Stromal cell of bone marrow (primary cell): ENCODE measurements at regions not wholly inside any gene's neighbourhood (a gene's known extent, or its start where the extent isn't known, plus 50 kb on each side); places are given as distances from the start of the nearest gene placed in this dataset.

ENCODE experiments used
- DNase-seq: peaks from one replicate; pipeline ENCODE4 v3.0.0-alpha.2; 2012; ENCODE audit warnings: low read depth

GRCh38 chr11:129590753-129591475 is 215.3 kb downstream of the BARX2 start:
- DNase-seq: no peak

- DNase-seq: no peak
Observed at GRCh38 chr11:129591527-129591926, 215.9 kb downstream of the BARX2 start.

- DNase-seq: no peak
Observed at GRCh38 chr11:129592191-129592590, 216.5 kb downstream of the BARX2 start.

- no peak for DNase-seq
Observed at GRCh38 chr11:129593098-129593497, 217.4 kb downstream of the BARX2 start.

GRCh38 chr11:129595038-129595962 is 219.7 kb downstream of the BARX2 start:
- DNase-seq: no peak

- no peak for DNase-seq
Observed at GRCh38 chr11:129596351-129596750, 219.3 kb upstream of the TMEM45B start.

GRCh38 chr11:129598378-129598777 is 217.3 kb upstream of the TMEM45B start:
- no peak for DNase-seq

GRCh38 chr11:129605815-129606214 is 209.8 kb upstream of the TMEM45B start:
- no peak for DNase-seq

GRCh38 chr11:129608711-129609110 is 206.9 kb upstream of the TMEM45B start:
- DNase-seq: no peak

GRCh38 chr11:129610125-129610524 is 205.5 kb upstream of the TMEM45B start:
- no peak for DNase-seq

GRCh38 chr11:129610545-129610944 is 205.1 kb upstream of the TMEM45B start:
- no peak for DNase-seq

GRCh38 chr11:129611661-129612446 is 203.8 kb upstream of the TMEM45B start:
- DNase-seq: no peak

GRCh38 chr11:129612447-129612961 is 203.1 kb upstream of the TMEM45B start:
- DNase-seq: no peak

- no peak for DNase-seq
Observed at GRCh38 chr11:129613071-129613470, 202.6 kb upstream of the TMEM45B start.

GRCh38 chr11:129614256-129614944 is 201.2 kb upstream of the TMEM45B start:
- DNase-seq: no peak

GRCh38 chr11:129618046-129618569 is 197.5 kb upstream of the TMEM45B start:
- DNase-seq: no peak

GRCh38 chr11:129620237-129621104 is 195.2 kb upstream of the TMEM45B start:
- no peak for DNase-seq

- no peak for DNase-seq
Observed at GRCh38 chr11:129625930-129626329, 189.7 kb upstream of the TMEM45B start.

GRCh38 chr11:129631201-129631600 is 184.4 kb upstream of the TMEM45B start:
- no peak for DNase-seq

- DNase-seq: no peak
Observed at GRCh38 chr11:129636926-129637325, 178.7 kb upstream of the TMEM45B start.
